PC-3 (cell line): ENCODE measurements at regions not wholly inside any gene's neighbourhood (a gene's known extent, or its start where the extent isn't known, plus 50 kb on each side); places are given as distances from the start of the nearest gene placed in this dataset.

ENCODE experiments used
- ATAC-seq: fragments of 200-7000 bp; cut with Tn5 transposase; 2 replicates; pipeline ENCODE4 v1.9.1; 2020; ENCODE audit warnings: mild to moderate bottlenecking, moderate library complexity
- BruUV-seq: library from RNA; stranded (reverse); fragments of 400-500 nt; replicated peaks from 2 replicates; lab custom pipeline; 2021; lab: Mats Ljungman, UMichigan
- CTCF ChIA-PET: fragments of 300-600 bp; sonication (Branson Sonifier 250); formaldehyde crosslinking; loops from one replicate; lab custom pipeline; 2022; ENCODE audit warnings: antibody characterized with exemption; lab: Charles Lee
- POLR2A ChIA-PET: fragments of 300-600 bp; sonication (Branson Sonifier 250); formaldehyde crosslinking; loops from one replicate; lab custom pipeline; 2022; ENCODE audit warnings: antibody characterized with exemption; ENCODE audit not compliant: unreplicated experiment; lab: Charles Lee
- DNase-seq: peaks from one replicate; pipeline ENCODE4 v3.0.0-alpha.2; 2015
- H2AFZ ChIP-seq: fragments of 300-600 bp; sonication (generic); 2 replicates; pipeline ENCODE4 v1.6.0; 2016; ENCODE audit warnings: antibody characterized with exemption, low read length
- H3F3A ChIP-seq: fragments of 300-600 bp; sonication (generic); one replicate; pipeline ENCODE4 v1.6.0; 2017; ENCODE audit warnings: antibody characterized with exemption, low read length, control low read depth, mild to moderate bottlenecking; ENCODE audit not compliant: unreplicated experiment
- H3K27ac ChIP-seq: fragments of 300-600 bp; sonication (generic); 2 replicates; pipeline ENCODE4 v1.5.1; 2016; ENCODE audit warnings: mild to moderate bottlenecking, low read length
- H3K27me3 ChIP-seq: fragments of 300-600 bp; sonication (generic); 2 replicates; pipeline ENCODE4 v1.6.1; 2016; ENCODE audit warnings: low read length, mixed read lengths
- H3K36me3 ChIP-seq: fragments of 300-600 bp; sonication (generic); 2 replicates; pipeline ENCODE4 v1.6.1; 2016; ENCODE audit warnings: low read depth, mixed run types, low read length, mixed read lengths
- H3K4me1 ChIP-seq: fragments of 300-600 bp; sonication (generic); 2 replicates; pipeline ENCODE4 v1.5.1; 2016; ENCODE audit warnings: low read length; ENCODE audit not compliant: insufficient read depth
- H3K4me2 ChIP-seq: fragments of 300-600 bp; sonication (generic); 2 replicates; pipeline ENCODE4 v1.6.0; 2016; ENCODE audit warnings: low read length
- H3K4me3 ChIP-seq: fragments of 300-600 bp; sonication (generic); 2 replicates; pipeline ENCODE4 v1.5.1; 2016; ENCODE audit warnings: mild to moderate bottlenecking, low read length, mixed read lengths
- H3K79me2 ChIP-seq: fragments of 300-600 bp; sonication (generic); 2 replicates; pipeline ENCODE4 v1.6.1; 2017; ENCODE audit warnings: low read length, mixed read lengths
- H3K9ac ChIP-seq: fragments of 300-600 bp; sonication (generic); 2 replicates; pipeline ENCODE4 v1.6.0; 2016; ENCODE audit warnings: mild to moderate bottlenecking, low read length
- H3K9me2 ChIP-seq: fragments of 300-600 bp; sonication (generic); replicated peaks from 2 replicates; pipeline ENCODE4 v1.6.1; 2016; ENCODE audit warnings: mixed run types, low read length, mixed read lengths
- H3K9me3 ChIP-seq: fragments of 300-600 bp; sonication (generic); 2 replicates; pipeline ENCODE4 v1.6.1; 2016; ENCODE audit warnings: low read length, mixed read lengths
- H4K20me1 ChIP-seq: fragments of 300-600 bp; sonication (generic); 2 replicates; pipeline ENCODE4 v1.6.1; 2016; ENCODE audit warnings: low read length, mixed read lengths
- CTCF ChIP-seq: fragments of 300-600 bp; sonication (generic); conservative IDR thresholded peaks from 2 replicates; pipeline ENCODE4 v1.5.1; 2017; ENCODE audit warnings: antibody characterized with exemption, low read depth, mild to moderate bottlenecking, low read length
- EZH2 ChIP-seq: fragments of 300-600 bp; sonication (generic); IDR thresholded peaks from one replicate; pipeline ENCODE4 v1.6.1; 2017; ENCODE audit warnings: antibody characterized with exemption, mild to moderate bottlenecking, low read length; ENCODE audit not compliant: unreplicated experiment
- EZH2phosphoT487 ChIP-seq: fragments of 300-600 bp; sonication (generic); IDR thresholded peaks from 2 replicates; pipeline ENCODE4 v1.6.1; 2018; ENCODE audit warnings: mild to moderate bottlenecking, antibody characterized with exemption, low read length, borderline replicate concordance
- intact Hi-C: fragments of 100-400 bp; cut with micrococcal nuclease; formaldehyde crosslinking; loops from 2 replicates; pipeline ENCODE4 v1.9.0; 2023

GRCh38 chrX:120742946-120743665, 113.3 kb upstream of the C1GALT1C1 start:
- Histone ChIP-seq H3K4me1 (peaks cover 23% of the 10 kb centered on the region), H4K20me1 (no peaks in the 10 kb centered on the region), H3K9me2 (no peaks in the 10 kb centered on the region), H3F3A (no peaks in the 10 kb centered on the region), H3K4me2 (no peak overlapping the region), H3K9ac (no peak overlapping the region), H3K36me3 (no peaks in the 10 kb centered on the region), H3K27me3 (no peaks in the 10 kb centered on the region), H3K27ac (no peak overlapping the region), H3K9me3 (no peaks in the 10 kb centered on the region), H2AFZ (no peak overlapping the region), H3K4me3 (no peak overlapping the region), H3K79me2 (no peaks in the 10 kb centered on the region)
- BruUV-seq: no TSS peak
- CTCF ChIA-PET: no interaction called here
- ATAC-seq: no peak
- no peak for TF ChIP-seq EZH2phosphoT487
- TF ChIP-seq EZH2: no peak
- no peak for TF ChIP-seq CTCF
- DNase-seq: no peak
- POLR2A ChIA-PET: no interaction called here
- intact Hi-C loops: no loop called here

DNA sequence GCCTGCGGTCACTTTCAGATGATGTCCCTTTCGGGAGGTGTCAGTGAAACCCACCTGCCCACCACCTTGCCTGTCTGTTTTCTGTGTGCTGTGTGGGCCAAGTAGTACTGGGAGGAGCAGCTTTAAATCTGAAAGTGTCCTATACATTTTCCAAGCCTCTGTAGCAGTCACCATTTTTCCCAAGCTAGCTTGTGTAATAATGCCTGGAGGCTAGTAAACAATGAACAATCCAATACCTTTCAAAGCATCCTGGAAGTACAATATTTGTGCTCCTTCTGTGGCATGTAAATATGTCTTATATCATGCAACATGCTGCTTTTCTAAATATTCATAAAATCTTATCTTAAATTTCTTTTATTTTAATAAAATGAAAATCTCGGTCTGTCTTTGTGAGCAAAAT, 111.6 kb upstream of the C1GALT1C1 start:
- Histone ChIP-seq H3K79me2 (no peaks in the 10 kb centered on the region), H2AFZ (peak overlapping the region; percentile 53; the same call in 1 of the 2 replicates), H3K9me2 (no peaks in the 10 kb centered on the region), H3K27me3 (no peaks in the 10 kb centered on the region), H3K4me1 (peaks cover 39% of the 10 kb centered on the region), H3K9ac (peak overlapping the region; percentile 50; the same call in 1 of the 2 replicates), H3K9me3 (no peaks in the 10 kb centered on the region), H3K4me2 (peak overlapping the region; percentile 46; the same call in 1 of the 2 replicates), H3K4me3 (no peak overlapping the region), H3K36me3 (no peaks in the 10 kb centered on the region), H3K27ac (peak overlapping the region; percentile 80), H4K20me1 (no peaks in the 10 kb centered on the region), H3F3A (no peaks in the 10 kb centered on the region)
- no peak for TF ChIP-seq EZH2phosphoT487
- TF ChIP-seq CTCF: no peak
- TF ChIP-seq EZH2: no peak
- BruUV-seq: no TSS peak
- POLR2A ChIA-PET: no interaction called here
- CTCF ChIA-PET: no interaction called here
- intact Hi-C loops: no loop called here
- DNase-seq (peak; percentile 67), ATAC-seq (peak; percentile 35; the same call in 1 of the 2 replicates)

GRCh38 chrX:120740072-120740471, 110.2 kb upstream of the C1GALT1C1 start:
- no peak overlapping the region for H3K27ac ChIP-seq
- DNase-seq (no peak), ATAC-seq (no peak)
- peaks cover 52% of the 10 kb centered on the region for H3K4me1 ChIP-seq
- no peak overlapping the region for H2AFZ ChIP-seq
- no peaks in the 10 kb centered on the region for H3K9me2 ChIP-seq
- H3K9me3 ChIP-seq: no peaks in the 10 kb centered on the region
- H3K9ac ChIP-seq: no peak overlapping the region
- H3K4me3 ChIP-seq: no peak overlapping the region
- TF ChIP-seq EZH2phosphoT487 (no peak), EZH2 (no peak), CTCF (no peak)
- BruUV-seq: no TSS peak
- intact Hi-C loops: no loop called here
- no peak overlapping the region for H3K4me2 ChIP-seq
- CTCF ChIA-PET: no interaction called here
- H3K79me2 ChIP-seq: no peaks in the 10 kb centered on the region
- no peaks in the 10 kb centered on the region for H3K36me3 ChIP-seq
- no peaks in the 10 kb centered on the region for H3F3A ChIP-seq
- H4K20me1 ChIP-seq: no peaks in the 10 kb centered on the region
- no peaks in the 10 kb centered on the region for H3K27me3 ChIP-seq
- POLR2A ChIA-PET: no interaction called here
